Stimulated activated naive CD4-positive, alpha-beta T cell (primary cell): ENCODE measurements at regions not wholly inside any gene's neighbourhood (a gene's known extent, or its start where the extent isn't known, plus 50 kb on each side); places are given as distances from the start of the nearest gene placed in this dataset.
"Not testable (repeated sequence)": the region's sequence is repeated elsewhere in the genome, so short reads cannot be mapped to it uniquely, and the experiment has no call there.

ENCODE experiments used
- DNase-seq, 6 experiments: peaks; one replicate each; lab custom pipeline; 2025; lab: John Stamatoyannopoulos, UW

DNA sequence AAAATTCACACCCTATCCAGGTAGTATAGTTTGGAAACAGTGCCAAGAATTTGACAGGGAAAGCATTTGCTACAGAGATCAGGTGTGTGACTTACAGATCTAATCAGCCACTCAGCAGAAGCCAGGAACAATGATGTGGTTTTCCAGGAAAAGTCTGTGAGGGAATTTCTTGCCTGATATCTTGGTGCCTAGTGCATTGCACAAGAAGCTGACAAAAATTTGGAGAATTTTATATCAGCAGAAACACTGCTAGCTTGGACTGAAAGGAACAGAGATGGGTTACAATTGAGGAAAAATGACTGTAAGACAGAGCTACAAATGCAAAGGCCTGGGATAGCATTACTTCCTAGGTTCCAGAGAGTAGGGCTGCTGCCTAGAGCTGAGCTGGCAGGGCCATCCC, 658.1 kb upstream of the CHD1 start:
- no peak for DNase-seq

- DNase-seq: not testable (repeated sequence)
Measured at GRCh38 chr5:99581204-99581603, 652.4 kb upstream of the CHD1 start.

DNA sequence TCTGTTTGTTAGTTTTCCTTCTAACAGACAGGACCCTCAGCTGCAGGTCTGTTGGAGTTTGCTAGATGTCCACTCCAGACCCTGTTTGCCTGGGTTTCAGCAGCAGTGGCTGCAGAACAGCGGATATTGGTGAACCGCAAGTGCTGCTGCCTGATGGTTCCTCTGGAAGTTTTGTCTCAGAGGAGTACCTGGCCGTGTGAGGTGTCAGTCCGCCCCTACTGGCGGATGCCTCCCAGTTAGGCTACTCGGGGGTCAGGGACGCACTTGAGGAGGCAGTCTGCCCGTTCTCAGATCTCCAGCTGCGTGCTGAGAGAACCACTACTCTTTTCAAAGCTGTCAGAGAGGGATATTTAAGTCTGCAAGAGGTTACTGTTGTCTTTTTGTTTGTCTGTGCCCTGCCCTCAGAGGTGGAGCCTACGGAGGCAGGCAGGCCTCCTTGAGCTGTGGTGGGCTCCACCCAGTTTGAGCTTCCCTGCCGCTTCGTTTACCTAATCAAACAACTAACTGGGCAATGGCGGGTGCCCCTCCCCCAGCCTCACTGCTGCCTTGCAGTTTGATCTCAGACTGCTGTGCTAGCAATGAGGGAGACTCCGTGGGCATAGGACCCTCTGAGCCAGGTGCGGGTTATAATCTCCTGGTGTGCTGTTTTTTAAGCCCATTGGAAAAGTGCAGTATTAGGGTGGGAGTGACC, 634.3 kb upstream of the CHD1 start:
- not testable (repeated sequence) for DNase-seq

DNA sequence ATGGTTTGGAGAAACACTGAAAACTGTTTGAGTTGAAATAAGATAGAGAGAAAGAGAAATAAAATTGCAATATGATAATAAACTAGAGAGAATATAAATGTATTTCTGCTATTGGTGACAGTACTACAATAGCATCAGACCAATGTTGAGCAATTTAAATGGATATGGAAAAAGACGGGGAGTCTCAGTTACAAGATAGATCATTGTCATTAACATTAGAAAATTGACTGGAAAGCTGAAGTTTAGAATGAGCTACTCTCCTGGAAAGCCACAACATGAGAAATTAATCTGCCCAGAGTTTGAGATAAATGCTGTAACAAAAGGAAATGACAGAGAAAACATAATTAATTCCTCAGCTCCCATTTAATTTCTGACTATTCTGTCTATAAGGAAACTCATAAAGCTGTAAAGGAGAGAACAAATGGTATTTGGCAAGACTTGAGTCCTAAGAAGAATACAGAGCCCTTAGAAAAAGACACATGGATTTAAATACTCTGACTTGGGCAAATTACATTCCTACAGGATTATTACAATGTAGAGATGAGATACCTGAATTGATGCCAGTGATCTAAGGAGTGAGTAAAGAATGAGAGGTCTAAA, 624.5 kb upstream of the CHD1 start:
- DNase-seq: no peak

- no peak for DNase-seq
Measured at GRCh38 chr5:99544356-99544755, 615.5 kb upstream of the CHD1 start.

DNA sequence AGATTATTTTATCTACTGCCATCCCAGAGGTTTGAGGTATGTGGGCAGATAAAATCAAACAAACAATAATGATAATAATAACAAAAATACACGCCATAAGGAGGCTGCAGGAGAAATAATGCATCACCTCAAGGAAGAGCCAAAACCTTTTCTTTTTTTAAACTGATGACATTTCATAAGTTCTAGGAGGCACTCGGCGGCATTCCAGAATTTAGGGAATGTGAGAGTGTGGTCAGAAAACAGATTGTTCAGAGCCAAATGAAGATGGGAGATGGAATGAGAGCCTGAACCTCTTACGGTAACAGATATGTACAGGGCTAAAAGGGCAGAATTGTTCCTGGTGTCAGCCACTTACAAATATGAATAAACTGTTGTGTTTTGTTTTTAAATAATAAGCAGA, 615.0 kb upstream of the CHD1 start:
- DNase-seq: no peak

- not testable (repeated sequence) for DNase-seq
Measured at GRCh38 chr5:99534241-99534640, 605.4 kb upstream of the CHD1 start.

DNA sequence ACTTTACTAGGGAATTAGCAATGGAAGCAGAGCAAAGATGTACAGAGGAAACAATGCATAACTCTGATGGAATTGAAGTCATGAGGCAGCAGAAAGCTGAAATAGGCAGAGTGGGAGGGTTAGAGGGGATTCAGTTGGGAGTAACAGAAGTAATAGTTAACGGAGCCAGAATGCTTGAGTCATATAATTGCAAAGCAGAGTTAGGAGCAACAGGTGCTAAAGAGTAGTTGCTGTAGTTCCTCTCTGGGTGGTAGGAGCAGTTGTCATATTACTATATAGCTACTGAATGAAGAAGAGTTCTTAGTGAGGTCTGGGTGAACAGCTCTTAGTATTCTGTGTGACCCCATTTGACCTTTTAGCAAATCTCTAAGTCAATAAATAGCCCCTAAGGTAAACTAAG, 592.9 kb upstream of the CHD1 start:
- not testable (repeated sequence) for DNase-seq

DNA sequence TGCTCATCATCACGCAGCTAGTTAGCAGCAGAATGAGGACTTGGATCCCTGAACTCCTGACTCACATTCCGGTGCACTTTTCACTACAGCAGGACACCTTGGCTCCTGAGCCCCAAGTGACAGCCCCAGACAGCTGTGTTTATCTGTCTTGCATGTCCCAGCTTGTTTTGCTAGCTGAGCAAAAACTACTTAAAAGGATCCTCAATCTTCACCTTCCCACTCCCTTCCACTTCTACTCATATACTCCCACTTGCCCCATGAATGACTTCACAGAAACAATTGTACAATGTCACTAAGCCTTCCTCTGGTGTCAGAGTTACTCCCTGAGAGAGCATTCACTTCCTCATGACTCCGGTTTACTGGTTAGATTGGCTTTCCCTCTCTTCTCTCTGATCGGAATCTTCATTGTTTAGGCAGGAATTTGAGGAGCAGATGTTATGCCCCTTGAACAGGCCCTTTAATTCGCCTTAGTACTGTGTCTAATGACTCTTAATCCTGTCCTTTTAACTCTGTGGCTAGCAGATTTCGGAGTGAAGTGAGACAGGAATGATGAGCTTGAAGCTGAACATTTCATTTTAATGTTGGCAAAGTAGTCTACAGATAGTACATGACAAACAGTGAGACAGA, 587.2 kb upstream of the CHD1 start:
- not testable (repeated sequence) for DNase-seq

DNA sequence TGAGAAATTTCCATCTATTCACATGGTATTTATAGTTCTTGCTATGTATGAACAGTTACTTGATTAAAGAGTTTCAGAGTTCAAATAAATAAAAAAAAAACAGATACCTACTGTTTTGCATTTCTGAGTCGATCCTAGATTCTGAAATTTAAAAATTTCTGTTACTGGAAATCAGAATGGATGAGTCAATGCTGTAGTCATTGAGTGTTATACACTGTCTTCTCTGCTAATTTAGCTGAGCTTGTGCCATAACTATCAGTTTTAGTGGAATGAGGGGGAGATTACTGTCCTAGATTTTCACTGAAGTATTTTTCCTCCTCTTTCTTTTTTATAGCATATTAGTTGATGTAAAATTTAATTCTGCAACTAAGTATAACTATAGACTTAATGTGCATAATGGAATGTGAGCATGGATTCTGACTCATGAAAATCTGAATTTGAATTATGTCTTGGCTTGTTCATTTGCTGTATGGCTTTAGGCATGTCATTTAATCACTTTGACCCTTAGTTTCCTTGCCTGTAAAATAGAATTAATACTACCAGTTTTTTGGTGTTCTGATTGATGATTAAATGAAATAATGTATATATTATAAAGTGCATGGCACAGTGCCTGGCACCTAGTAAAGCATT, 581.5 kb upstream of the CHD1 start:
- not testable (repeated sequence) for DNase-seq

DNA sequence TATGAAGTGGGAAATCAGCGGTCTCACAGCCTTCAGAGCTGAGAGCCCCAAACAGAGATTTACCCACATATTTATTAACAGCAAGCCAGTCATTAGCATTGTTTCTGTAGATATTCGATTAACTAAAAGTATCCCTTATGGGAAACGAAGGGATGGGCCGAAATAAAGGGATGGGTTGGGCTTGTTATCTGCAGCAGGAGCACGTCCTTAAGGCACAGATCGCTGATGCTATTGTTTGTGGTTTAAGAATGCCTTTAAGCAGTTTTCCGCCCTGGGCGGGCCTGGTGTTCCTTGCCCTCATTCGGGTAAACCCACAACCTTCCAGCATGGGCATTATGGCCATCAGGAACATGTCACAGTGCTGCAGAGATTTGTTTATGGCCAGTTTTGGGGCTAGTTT, 580.3 kb upstream of the CHD1 start:
- not testable (repeated sequence) for DNase-seq

- DNase-seq: not testable (repeated sequence)
Measured at GRCh38 chr5:99495456-99495855, 566.6 kb upstream of the CHD1 start.

DNA sequence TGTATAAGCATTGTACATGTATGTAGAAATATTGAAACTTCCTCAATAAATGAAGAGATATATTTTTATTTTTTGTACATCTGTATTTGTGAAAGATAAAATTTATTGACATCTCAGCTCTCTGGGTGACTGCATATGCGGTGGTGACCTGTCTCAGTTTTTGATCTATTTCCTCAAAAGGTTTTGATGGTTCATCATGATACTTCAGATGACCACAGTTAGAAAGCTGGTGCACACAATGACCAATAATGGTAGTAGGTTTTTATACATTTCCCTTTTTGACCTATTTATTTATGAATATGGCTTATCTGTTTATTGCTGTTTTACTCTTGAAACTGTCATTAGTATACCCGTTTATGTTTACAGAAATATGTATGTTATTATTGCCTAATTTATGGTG, 549.6 kb upstream of the CHD1 start:
- DNase-seq: not testable (repeated sequence)

GRCh38 chr5:99473328-99473727, 544.5 kb upstream of the CHD1 start:
- DNase-seq: not testable (repeated sequence)

- not testable (repeated sequence) for DNase-seq
Measured at GRCh38 chr5:99471726-99472125, 542.9 kb upstream of the CHD1 start.

DNA sequence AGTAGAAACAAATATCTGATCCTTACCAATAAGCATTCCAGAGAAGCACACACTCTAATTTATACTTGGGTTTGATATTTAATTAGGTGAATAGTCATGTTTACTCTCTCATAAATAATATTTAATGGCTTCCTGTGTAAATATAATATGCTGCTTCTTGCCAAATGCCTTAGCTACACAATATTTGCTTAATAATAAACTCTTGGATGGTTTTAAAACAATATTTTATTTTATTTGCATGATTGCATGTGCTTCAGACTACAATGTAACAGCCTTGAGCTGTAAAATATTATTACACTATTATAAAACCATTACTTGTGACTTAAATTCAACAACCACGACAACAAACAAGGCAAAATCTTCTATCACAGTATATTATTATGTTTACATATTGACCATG, 542.4 kb upstream of the CHD1 start:
- not testable (repeated sequence) for DNase-seq

- not testable (repeated sequence) for DNase-seq
Measured at GRCh38 chr5:99470636-99471035, 541.8 kb upstream of the CHD1 start.

- DNase-seq: no peak
Measured at GRCh38 chr5:99460701-99461100, 531.9 kb upstream of the CHD1 start.

DNA sequence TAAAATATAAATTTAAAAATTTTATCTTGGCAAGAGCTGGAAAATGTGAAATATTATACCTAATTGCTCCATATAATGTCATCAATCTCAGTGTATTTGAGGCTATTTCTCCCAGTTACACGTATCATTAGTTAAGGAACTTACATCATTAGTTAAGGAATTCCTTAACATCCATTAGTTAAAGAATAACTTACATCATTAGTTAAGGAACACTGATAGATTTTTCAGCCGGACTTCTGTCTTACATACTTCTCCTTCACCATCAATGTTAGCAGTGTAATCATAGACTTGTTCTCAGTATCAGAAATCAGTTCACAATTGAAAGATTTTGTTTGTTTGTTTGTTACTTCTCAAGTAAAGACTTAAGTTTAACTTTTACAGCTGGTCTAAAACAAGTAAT, 524.4 kb upstream of the CHD1 start:
- DNase-seq: no peak

DNA sequence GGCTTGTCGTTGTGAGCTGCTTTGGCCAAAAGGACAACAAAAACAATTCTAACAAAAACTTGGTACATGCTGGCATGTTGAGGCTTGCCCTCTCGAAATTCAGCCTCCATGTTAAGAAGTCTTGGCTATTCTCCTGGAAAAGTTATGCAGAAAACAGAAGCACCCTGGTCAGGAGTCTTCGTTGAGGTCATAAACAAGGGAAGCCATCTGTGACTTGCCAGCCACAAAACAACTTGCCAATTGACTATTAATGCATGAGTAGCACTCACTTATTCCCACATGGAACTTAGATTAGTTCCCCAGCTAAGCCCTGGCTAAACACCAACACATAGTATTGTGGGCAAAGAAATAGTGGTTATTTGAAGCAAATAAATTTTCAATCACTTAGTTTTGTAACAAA, 521.0 kb upstream of the CHD1 start:
- DNase-seq: no peak

GRCh38 chr5:99445805-99446204, 517.0 kb upstream of the CHD1 start:
- no peak for DNase-seq

DNA sequence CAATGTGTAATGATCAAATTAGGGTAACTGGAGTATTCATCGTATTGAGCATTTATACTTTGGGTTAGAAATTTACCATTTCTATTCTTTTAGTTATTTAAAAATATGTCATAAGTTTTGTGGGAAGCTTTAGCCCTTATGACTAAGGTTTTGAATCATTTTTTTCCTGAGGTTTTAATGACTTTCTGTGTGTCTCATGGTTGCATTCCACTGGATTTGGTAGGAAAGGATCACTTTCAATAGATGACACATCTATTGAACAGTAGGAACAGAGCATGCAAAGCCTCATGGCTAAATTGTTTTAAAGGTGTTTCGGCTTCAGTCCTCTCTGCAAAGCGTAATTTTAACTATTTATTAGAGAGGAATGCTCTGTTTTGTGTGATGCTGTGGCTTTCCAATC, 512.4 kb upstream of the CHD1 start:
- DNase-seq: no peak

DNA sequence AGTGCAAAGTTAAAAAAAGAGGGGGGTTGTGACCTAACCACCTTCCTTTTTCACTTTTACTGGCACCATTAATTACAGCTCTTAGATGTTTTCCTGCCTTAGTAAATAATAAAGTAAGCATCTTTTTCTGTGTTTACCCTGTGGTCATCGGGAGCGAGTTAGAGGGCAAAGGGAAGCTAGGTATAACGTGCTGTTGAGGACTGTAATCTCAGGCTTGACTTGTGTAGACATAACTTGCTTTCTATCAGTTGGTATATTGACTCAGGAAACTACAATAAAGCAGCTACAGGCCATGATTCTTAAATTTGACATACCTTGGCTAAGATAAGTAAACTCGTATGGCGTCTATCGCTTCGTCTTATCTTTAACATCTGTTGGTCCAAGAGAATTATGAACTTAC, 509.8 kb upstream of the CHD1 start:
- no peak for DNase-seq
